ENCODE measurements at regions not wholly inside any gene's neighbourhood (a gene's known extent, or its start where the extent isn't known, plus 50 kb on each side); places are given as distances from the start of the nearest gene placed in this dataset.
"Not testable (repeated sequence)": the region's sequence is repeated elsewhere in the genome, so short reads cannot be mapped to it uniquely, and the experiment has no call there.

GRCh38 chr6:69571234-69571633 lies 225.6 kb downstream of the LMBRD1 start:
- no peak overlapping the region for H3K27ac ChIP-seq
- no peak for TF ChIP-seq ZFX (IDR thresholded peaks at IDR 0.05)
- no peak for TF ChIP-seq CTCF (conservative IDR thresholded peaks at IDR 0.05)

DNA sequence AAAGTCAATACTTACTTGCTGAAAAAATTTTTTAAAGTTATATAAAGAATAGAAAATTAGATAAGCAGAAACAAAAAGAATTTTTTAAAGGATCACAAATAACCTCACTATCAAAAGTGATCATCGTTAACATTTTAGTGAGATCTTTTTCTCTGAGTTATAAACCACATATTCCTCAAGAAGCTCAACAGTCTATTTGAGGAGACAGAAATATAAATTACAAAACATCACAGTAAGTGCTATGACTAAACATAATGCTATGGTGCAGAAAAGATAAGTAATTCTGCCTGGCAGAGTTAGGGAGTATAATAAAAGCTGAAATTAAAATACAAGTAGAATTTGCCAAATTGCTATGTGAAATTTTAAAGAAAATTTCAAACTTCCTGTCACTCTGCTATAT lies 226.7 kb downstream of the LMBRD1 start:
- no peak overlapping the region for H3K27ac ChIP-seq
- TF ChIP-seq ZFX (IDR thresholded peaks at IDR 0.05): no peak
- TF ChIP-seq CTCF (conservative IDR thresholded peaks at IDR 0.05): no peak

- H3K27ac ChIP-seq: not testable (repeated sequence)
These were observed 236.2 kb downstream of the LMBRD1 start for GRCh38 chr6:69560597-69560996.

DNA sequence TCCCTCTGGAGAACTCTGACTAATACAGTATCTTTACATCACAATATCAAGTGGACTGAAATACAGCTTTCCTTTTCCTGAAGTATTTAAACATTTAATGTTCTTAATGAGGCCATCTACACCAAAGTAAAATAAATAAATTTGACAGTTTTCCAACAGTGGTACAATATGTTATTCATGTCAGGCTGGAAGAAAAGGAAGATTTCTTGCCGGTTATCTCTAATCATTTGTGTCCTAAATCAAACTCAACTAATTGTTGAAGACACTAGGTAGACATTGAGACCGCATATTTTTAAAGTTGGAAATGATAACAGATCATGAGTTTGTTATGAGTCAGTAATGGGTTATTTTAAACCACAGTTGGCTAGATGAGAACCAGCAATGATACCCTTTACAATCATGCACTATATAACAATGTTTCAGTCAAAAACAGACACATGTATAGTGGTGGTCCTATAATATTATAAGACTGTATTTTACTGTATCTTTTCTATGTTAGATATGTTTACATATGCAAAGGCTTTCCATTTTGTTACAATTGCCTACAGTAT lies 241.6 kb downstream of the LMBRD1 start:
- H3K27ac ChIP-seq: no peak overlapping the region
- TF ChIP-seq CTCF (conservative IDR thresholded peaks at IDR 0.05) (no peak), ZFX (IDR thresholded peaks at IDR 0.05) (no peak)

- no peak for TF ChIP-seq ZFX (IDR thresholded peaks at IDR 0.05)
- TF ChIP-seq CTCF (conservative IDR thresholded peaks at IDR 0.05): no peak
- H3K27ac ChIP-seq: no peak overlapping the region
These were observed 254.3 kb downstream of the LMBRD1 start for GRCh38 chr6:69542494-69542893.

- no peak for TF ChIP-seq CTCF (conservative IDR thresholded peaks at IDR 0.05)
These were observed 268.8 kb downstream of the LMBRD1 start for GRCh38 chr6:69527921-69528476.

DNA sequence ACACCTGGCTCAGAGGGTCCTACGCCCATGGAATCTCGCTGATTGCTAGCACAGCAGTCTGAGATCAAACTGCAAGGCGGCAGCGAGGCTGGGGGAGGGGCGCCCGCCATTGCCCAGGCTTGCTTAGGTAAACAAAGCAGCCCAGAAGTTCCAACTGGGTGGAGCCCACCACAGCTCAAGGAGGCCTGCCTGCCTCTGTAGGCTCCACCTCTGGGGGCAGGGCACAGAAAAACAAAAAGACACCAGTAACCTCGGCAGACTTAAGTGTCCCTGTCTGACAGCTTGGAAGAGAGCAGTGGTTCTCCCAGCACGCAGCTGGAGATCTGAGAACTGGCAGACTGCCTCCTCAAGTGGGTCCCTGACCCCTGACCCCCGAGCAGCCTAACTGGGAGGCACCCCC lies 281.3 kb downstream of the LMBRD1 start:
- H3K27ac ChIP-seq: not testable (repeated sequence)

More at GRCh38 chr6:69527921-69528476, 268.8 kb downstream of the LMBRD1 start:
- no peak overlapping the region for H3K27ac ChIP-seq

DNA sequence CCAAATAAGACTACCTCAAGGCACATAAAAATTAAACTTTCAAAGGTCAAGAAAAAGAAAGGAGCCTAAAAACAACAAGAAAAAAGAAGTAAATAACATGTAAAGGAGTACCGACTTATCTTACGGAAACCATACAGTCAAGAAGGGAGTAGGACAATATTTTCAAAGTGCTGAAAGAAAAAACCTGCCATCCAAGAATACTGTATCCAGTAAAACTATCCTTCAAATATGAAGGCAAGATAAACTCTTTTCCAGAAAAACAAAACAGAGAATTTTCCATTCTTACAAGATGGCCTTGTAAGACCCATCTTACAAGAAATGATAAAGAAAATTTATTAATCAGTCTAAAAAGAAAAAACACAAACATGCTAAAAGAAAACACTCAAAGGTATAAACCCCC lies 302.2 kb downstream of the LMBRD1 start:
- TF ChIP-seq ZFX (IDR thresholded peaks at IDR 0.05) (no peak), CTCF (conservative IDR thresholded peaks at IDR 0.05) (no peak)

More for the DNA sequence above, 302.2 kb downstream of the LMBRD1 start:
- H3K27ac ChIP-seq: no peak overlapping the region
